GM13976 (cell line): ENCODE measurements at regions not wholly inside any gene's neighbourhood (a gene's known extent, or its start where the extent isn't known, plus 50 kb on each side); places are given as distances from the start of the nearest gene placed in this dataset.
"Not testable (repeated sequence)": the region's sequence is repeated elsewhere in the genome, so short reads cannot be mapped to it uniquely, and the experiment has no call there.

ENCODE experiments used
- DNase-seq: peaks from one replicate; pipeline ENCODE4 v3.0.0; 2012; ENCODE audit warnings: low spot score
- in situ Hi-C: fragments of 300-500 bp; cut with MboI; formaldehyde crosslinking; loops from one replicate; pipeline ENCODE4 v1.12.0; 2022; ENCODE audit warnings: low sequenced_read_pairs, mixed read lengths, inconsistent platforms; ENCODE audit not compliant: unreplicated experiment
- TF ChIP-seq, protein P1 (sequence below): IDR thresholded peaks from 2 replicates; pipeline ENCODE4 v1.5.1; 2012; ENCODE audit warnings: borderline replicate concordance, mild to moderate bottlenecking; ENCODE audit not compliant: insufficient read depth; ENCODE audit errors: extremely low read depth, missing control alignments, control extremely low read depth

DNA sequence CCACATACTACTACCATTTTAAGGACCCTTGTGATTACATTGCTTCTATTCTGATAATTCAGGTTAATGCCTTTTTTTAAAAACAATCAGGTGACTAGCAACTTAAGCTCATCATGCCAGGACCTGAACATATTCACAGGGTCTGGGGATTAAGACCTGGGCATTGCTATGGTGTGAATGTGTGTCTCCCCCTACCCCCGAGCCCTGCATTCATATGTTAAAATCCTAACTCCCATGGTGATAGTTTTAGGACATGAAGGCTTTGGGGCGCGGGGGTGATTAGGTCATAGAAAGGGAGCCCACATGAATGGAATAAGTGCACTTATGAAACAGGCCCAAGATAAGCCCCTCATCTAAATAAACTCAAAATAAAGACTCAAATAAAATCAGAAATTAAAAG, 734.4 kb upstream of the PABPC4L start:
- no peak for DNase-seq
- in situ Hi-C loops, result no loop called here
- TF ChIP-seq, protein P1, sequence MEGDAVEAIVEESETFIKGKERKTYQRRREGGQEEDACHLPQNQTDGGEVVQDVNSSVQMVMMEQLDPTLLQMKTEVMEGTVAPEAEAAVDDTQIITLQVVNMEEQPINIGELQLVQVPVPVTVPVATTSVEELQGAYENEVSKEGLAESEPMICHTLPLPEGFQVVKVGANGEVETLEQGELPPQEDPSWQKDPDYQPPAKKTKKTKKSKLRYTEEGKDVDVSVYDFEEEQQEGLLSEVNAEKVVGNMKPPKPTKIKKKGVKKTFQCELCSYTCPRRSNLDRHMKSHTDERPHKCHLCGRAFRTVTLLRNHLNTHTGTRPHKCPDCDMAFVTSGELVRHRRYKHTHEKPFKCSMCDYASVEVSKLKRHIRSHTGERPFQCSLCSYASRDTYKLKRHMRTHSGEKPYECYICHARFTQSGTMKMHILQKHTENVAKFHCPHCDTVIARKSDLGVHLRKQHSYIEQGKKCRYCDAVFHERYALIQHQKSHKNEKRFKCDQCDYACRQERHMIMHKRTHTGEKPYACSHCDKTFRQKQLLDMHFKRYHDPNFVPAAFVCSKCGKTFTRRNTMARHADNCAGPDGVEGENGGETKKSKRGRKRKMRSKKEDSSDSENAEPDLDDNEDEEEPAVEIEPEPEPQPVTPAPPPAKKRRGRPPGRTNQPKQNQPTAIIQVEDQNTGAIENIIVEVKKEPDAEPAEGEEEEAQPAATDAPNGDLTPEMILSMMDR, result no peak

DNA sequence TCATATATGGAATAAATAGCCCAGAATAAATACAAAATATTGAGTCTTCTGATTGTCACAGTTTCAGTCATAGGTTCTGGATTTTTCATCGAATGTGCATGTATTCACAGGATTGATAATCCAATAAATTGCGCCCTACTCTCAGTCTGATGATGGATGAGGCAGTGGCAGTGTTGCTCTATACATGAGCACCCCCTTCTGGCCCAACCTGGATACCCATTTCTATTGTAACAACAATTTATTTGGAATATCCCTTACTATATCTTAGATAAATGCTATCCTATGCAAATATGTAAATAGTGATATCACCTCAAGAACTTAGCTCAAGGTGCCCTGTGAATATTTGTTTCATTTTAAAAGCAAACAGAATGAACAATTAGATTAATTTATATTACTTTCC, 733.7 kb upstream of the PABPC4L start:
- in situ Hi-C loops, result no loop called here
- DNase-seq, result no peak
- TF ChIP-seq, protein P1, result peak; percentile 19

DNA sequence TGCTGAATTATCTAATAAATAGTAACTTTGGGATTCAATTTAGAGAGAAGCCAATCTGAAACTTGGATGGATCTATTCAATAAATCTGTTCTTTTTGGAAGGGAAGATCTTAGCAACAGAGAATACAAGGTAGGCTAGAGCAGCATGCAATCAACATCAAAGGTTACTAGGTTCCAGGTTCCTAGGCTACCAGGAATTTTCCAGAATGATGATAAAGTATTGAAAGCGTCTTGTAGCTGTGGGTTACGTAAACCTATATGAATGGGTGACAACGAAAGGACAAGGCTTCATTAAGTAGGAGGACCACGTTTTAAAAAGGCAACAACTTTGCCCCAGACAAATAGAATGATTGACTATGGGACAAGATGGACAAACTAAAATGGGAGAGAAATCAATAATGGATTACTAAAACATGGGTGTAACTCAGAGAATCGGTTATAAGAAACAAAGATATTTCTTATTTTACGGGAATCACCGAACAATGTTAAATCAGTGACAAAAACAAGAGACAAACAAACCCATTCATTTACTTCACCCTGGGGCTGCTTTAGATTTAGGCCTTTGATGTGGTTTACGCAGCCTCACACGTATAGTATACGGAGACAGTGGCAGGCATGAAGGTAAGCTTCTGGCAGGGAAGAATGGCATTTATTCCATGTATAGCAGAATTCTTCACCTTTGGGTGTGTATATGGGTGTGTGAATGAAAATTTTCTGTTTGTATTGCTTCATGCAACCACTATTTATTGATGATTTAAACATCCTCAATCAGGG, 732.6 kb upstream of the PABPC4L start:
- in situ Hi-C loops, result no loop called here
- DNase-seq, result no peak
- TF ChIP-seq, protein P1, result no peak

DNA sequence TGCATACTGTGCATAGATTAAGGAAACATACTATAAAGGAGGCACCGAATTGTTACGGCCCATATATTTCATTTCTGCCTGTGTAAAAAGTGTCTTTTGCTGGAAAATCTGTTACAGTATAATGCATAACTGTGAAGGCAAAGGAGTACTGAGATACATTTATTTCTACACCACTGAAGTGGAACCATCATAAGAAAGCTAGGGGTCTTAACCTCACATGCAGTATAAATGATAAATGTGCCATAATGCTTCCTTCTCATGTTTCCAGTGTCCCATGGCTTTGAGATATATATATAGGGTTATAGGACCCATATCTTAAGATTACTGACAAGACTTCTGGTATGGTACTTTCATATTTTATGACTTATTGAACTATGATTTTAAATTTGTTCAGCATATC, 713.8 kb upstream of the PABPC4L start:
- DNase-seq, result no peak
- TF ChIP-seq, protein P1, result no peak
- in situ Hi-C loops, result no loop called here

DNA sequence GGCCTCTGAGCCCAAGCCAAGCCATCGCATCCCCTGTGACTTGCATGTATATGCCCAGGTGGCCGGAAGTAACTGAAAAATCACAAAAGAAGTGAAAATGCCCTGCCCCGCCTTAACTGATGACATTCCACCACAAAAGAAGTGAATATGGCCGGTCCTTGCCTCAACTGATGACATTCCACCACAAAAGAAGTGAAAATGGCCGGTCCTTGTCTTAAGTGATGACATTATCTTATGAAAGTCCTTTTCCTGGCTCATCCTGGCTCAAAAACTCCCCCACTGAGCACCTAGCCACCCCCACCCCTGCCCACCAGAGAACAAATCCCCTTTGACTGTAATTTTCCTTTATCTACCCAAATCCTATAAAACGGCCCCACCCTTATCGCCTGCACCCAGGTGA, 712.7 kb upstream of the PABPC4L start:
- DNase-seq, in situ Hi-C loops: not testable (repeated sequence)

DNA sequence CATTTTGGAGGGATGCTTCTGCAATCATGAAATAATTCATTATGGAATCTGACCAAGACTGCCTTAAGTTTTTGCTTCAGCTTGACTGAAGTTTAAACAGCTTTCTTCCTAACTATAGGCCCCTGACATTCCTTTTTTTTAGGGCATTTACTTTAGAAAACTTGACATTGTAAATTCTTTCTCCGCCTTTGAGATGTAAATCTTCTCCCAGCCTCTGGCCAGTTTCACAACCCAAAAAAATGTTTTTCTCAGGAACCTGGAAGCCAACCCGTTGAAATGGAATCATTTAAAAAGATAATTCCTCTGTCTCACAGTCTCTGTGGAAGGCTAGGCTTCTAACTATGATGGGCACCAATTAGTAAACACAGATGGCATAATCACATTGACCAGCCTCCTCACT, 710.4 kb upstream of the PABPC4L start:
- DNase-seq, result no peak
- TF ChIP-seq, protein P1, result no peak
- in situ Hi-C loops, result no loop called here

DNA sequence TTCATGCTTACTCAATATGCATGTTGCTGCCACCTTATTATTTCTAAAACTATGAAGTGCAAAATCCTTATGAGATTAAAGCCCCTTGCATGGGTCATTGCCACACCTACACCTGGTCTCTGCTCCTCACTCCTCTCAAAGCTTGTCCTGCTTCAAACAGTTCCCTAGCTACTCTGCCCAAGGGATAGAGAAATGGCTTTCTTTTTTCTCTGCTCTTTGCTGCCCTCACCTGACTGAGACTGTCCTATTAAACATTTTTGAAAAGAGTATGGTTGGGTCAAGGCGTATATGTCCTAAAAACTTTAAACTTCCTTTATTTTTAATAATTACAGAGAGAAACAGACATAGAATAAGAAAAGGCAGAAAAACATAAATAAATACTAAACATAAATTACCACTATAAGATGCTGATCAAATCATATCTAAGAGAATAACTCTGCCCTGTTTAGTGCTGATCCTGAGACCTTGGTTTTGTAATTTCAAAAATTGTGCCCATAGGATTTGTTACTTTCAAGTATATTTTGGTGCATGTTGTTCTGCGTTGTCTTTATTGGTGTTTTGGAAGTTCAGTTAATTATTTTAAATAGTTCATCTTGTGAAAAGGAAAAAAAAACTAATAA, 704.9 kb upstream of the PABPC4L start:
- TF ChIP-seq, protein P1, result no peak
- no peak for DNase-seq
- in situ Hi-C loops, result no loop called here
